Gastroesophageal sphincter (tissue), 3 donors: ENCODE measurements at regions not wholly inside any gene's neighbourhood (a gene's known extent, or its start where the extent isn't known, plus 50 kb on each side); places are given as distances from the start of the nearest gene placed in this dataset.

ENCODE experiments used
- CTCF ChIP-seq, 4 experiments: fragments of 200-600 bp in 2 of 4; fragments of 450-650 bp in 2 of 4; sonication (generic) in 1 of 4; IDR thresholded peaks; one replicate each; pipeline ENCODE4 v1.5.1; 2017 to 2019; ENCODE audit warnings: antibody characterized with exemption in 4 of 4, mild to moderate bottlenecking in 2 of 4, moderate library complexity in 2 of 4
- POLR2AphosphoS5 ChIP-seq: sonication (generic); formaldehyde crosslinking; IDR thresholded peaks from one replicate; pipeline ENCODE4 v1.6.1; 2017; ENCODE audit warnings: antibody characterized with exemption

DNA sequence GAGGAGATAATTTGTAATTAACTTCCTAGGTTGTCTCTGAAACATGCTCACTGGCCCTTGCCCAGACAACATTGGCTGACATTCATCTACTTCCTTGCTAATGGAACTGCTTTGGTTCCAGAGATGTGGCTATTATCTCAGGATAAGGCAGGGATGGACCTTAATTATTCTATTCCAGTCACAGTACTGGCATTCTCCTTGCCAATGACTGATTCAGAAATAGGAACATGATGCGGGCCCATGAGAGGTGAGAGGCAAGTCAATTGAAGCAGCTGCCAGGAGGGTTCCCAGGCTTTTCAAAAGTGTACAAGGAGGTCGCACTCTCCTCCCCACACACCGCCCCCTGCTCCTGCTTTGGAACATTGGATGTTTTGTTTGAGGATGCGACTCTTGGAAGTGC, 109.6 kb upstream of the DGKB start:
- TF ChIP-seq CTCF (IDR thresholded peaks at IDR 0.05) (no peak), POLR2AphosphoS5 (no peak)
